ENCODE measurements at regions not wholly inside any gene's neighbourhood (a gene's known extent, or its start where the extent isn't known, plus 50 kb on each side); places are given as distances from the start of the nearest gene placed in this dataset.
"Not testable (repeated sequence)": the region's sequence is repeated elsewhere in the genome, so short reads cannot be mapped to it uniquely, and the experiment has no call there.

DNA sequence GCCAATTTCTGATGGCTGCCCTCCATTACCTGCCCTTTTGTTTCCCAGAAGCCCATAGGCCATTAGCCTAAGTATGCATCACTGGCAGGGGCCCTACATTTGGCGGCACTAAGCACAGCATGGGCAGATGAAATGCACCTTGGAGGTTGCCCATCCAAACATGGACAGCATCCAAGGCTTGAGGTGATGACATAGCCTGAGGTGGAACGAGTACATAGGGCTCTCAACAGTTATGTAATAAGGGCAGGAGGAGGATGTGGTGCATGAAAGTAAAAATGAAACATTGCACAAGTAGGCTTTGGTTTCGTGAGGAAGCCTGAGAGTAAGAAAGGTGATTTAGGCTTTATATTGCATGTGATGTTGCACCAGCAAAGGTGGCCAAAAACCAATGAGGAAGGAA is 148.1 kb downstream of the FAM76B start:
- no peak for DNase-seq

DNA sequence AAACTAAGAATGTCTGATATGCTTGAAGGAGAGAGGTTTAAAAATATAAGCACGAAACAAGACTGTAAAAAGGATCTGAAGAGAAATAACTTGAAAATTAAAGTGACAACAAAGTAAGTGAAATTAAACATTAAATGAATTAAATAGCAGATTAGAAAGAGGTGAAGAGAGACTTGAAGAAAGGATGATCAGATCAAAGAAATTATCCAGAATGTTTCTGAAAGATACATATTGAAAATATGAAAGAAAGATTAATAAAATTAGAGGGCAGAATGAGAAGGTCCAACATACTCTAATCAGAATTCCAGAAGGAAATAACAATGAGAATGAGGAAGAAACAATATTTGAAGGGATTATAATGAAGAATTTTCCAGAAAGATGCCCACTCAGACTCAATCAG is 151.1 kb downstream of the FAM76B start:
- DNase-seq, result no peak

DNA sequence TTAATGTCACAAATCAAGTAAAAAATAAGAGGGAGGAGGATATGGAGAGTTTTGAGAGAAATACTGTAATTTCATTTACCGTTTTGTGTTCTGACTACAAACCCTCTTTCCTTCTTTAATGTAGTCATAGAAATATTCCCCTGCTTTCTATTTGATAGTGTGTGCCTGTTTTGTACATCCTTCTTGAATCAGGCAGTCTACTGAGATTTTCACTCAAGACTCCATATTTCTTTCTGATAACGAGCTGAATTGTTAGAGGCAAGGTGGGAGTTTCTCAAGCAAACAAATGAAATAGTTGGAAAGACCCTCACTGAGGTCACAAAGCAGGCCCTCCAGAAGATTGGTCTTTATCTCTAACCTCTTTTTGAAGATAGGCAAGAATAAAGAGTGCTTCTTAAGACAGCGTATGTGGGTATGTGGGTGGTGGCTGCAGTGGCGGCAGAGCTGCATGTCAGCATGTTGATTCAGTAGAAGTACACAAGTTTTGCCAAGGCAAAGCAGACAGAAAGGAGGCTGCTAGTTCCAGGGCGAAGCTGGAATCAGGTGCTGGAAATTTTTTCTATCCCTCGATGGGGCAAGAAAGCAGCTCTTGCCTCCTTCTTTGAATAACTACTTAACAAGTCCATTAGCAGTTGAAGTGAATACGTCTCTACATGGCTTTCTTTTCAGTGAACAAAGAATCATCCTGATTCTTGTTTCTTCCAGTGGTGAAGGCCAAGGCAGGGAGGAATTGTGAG is 164.2 kb downstream of the FAM76B start:
- no peak for DNase-seq

GRCh38 chr11:95616256-95616804 is 173.3 kb downstream of the FAM76B start:
- DNase-seq, result no peak

DNA sequence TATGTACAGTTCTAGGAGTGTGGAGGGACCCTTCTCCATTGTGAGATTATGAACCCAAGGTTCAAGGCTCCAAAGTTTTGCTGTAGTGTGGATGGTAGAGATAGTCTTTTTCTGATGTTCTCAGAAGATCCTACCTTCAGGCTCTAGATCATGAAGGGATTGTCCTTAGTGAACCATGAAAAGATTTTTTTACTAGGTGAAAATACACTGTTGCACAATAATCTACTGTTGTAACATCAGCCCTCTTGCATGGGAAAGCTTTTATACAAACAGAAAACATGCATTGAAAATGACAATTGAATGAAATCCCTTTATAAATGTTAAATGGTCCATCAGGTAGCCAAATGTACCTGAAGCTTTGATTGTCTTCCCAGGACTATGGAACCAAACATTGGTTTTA is 177.8 kb downstream of the FAM76B start:
- no peak for DNase-seq

GRCh38 chr11:95610185-95610584 is 179.4 kb downstream of the FAM76B start:
- not testable (repeated sequence) for DNase-seq

DNA sequence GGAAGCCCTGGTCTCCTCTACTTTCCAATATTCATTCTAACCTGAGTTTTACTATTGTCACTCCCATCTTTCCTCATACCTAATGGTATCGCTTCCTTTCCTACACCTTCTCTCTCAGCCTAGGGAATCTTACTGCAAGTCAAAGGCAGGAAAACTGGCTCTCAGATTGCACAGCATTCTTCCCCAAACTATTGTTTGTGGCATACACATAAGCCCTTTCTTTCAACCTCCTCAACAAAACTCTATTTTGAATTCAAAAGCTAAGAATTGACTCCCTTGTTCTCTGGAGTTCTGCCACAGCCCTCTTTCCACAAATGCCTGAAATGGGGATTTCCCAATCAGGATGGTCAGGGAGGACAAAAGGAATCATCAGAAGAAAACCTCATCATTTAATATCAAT is 181.5 kb downstream of the FAM76B start:
- DNase-seq, result no peak

GRCh38 chr11:95606824-95607223 is 182.8 kb downstream of the FAM76B start:
- no peak for DNase-seq

- DNase-seq, result no peak
These were observed 184.2 kb downstream of the FAM76B start for GRCh38 chr11:95605271-95605940.

- no peak for DNase-seq
These were observed 189.5 kb downstream of the FAM76B start for GRCh38 chr11:95599959-95600586.

DNA sequence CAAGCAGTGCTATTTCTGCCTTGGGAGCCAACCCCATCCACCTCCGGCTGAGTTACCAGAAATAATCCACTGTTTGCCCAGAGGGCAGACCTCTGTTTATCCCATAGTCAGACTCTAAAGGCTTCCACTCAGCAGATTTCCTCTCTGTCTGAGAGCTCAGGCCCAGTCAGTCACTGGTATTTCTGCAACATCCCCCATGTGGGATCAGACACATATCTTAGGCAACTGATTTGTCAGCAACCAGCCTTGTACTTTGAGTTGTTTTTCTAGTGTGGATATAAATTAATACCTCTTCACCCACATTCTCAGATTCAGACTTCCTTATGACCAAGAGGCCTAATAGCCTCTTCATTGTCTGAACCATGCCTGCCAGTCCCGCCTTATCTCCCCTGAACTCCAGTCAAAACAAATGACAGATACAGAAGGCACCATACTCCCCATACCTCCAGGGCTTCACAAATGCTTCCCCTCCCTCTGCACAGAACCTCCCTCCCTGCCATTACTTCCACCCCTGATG is 193.6 kb downstream of the FAM76B start:
- no peak for DNase-seq

- no peak for DNase-seq
These were observed 194.0 kb downstream of the FAM76B start for GRCh38 chr11:95595541-95595940.

DNA sequence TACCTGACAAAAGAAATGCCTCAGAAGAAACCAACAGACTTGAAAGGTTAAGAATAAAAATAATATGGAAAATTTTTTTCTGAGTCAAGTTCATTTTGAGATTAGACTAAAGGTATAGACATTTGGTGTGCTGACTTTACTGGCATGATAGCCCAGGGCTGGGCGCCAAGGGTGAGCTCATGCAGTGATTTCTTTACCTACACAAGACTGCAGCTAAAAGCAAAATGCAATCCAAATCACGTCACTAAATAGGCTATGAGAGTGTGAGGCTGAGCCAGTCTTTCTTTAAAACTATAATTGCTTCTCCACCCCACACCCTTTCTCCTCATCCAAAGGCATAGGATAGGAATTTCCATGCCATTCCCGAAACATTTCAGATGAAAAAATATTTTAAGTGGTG is 196.5 kb downstream of the FAM76B start:
- DNase-seq, result no peak

DNA sequence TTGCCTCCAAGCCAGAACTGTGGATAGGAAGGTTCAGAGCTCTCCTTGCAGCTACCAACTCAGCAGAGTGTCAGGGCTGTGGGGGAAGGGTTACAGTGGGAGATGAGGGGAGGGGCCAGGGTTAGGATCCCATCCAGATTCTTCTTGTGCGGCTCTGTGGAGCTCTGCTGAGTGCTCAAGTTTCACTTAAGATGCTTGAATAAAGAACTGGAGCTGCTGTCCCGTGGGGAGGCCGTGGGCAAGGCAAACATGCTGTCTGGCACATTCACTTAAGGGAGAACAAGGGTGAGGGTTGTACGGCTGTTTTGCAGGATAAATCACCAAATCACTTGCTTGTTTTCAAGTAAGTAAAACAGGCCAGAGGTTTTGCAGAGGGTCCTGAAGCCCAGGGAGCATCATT is 197.1 kb downstream of the FAM76B start:
- no peak for DNase-seq

GRCh38 chr11:95589893-95590612 is 199.5 kb downstream of the FAM76B start:
- no peak for DNase-seq

- no peak for DNase-seq
These were observed 200.8 kb downstream of the FAM76B start for GRCh38 chr11:95588821-95589220.

GRCh38 chr11:95586661-95587060 is 202.9 kb downstream of the FAM76B start:
- DNase-seq, result no peak

- no peak for DNase-seq
These were observed 203.4 kb downstream of the FAM76B start for GRCh38 chr11:95586155-95586554.

DNA sequence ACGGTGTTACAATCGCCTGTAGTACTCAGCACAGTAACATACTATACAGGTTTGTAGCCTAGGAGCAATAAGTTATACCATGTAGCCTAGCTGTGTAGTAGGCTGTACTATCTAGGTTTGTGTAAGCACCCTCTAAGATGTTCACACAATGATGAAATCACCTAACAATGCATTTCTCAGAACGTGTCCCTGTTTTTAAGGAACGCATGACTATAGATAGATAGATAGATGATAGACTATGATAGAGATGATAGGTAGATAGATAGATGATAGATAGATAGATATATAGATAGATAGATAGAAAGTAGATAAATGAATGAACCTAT is 203.9 kb downstream of the FAM76B start:
- no peak for DNase-seq

- DNase-seq, result no peak
These were observed 204.4 kb downstream of the FAM76B start for GRCh38 chr11:95585069-95585751.

DNA sequence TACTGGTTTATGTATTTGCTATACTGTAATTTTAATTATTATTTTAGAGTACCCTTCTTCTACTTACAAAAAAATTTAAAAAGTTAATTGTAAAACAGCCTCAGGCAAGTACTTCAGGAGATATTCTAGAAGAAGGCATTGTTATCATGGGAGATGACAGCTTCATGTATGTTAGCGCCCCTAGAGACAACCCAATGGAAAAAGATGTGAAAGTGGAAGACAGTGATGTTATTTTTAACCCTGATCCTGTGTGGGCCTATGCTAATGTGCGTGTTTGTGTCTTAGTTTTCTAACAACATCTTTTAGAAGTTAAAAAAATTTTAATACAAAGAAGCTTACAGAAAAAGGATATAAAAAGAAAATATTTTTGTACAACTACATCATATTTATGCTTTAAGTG is 205.0 kb downstream of the FAM76B start:
- DNase-seq, result no peak

- no peak for DNase-seq
These were observed 205.4 kb downstream of the FAM76B start for GRCh38 chr11:95584180-95584579.

Data from NCI-H1436 treated with DMSO at 0.1 percent for 48 hours (cell line).